Inflammatory macrophage treated with lipopolysaccharide for 4 hours (primary cell): ENCODE measurements at regions not wholly inside any gene's neighbourhood (a gene's known extent, or its start where the extent isn't known, plus 50 kb on each side); places are given as distances from the start of the nearest gene placed in this dataset.
"Not testable (repeated sequence)": the region's sequence is repeated elsewhere in the genome, so short reads cannot be mapped to it uniquely, and the experiment has no call there.

Experiments
- DNase-seq: peaks from one replicate; pipeline ENCODE4 v3.0.0-alpha.2; 2020

DNA sequence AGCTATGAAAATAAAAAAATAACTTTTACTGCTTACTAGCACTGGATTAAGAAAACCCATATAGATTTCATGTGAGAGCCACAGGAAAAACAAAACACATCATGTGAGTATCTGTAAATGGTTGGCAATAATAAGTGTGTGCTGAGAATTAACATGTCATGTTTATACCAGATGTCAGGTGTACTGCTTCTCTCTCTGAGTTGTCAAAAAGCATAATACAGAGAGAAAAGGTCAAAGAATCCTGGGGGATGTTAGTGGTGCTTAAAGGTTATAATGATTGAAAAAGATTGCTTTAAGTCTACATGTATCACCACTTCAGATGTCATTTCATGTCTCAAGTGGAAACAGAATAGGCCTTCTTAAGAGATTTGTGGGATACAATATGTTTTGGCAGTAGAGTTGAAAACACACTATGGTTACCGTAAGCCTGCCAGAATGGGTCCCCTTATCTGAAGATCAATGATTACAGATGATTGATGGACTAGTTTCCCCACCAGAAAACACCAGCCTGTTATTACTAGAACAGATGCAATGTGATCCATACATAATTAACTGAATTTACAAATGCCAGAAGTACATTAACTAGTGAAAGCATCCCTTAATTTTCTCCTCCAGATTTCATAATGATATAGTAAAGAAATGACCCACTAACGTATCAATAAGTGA, 204.1 kb downstream of the CNTN3 start:
- no peak for DNase-seq

DNA sequence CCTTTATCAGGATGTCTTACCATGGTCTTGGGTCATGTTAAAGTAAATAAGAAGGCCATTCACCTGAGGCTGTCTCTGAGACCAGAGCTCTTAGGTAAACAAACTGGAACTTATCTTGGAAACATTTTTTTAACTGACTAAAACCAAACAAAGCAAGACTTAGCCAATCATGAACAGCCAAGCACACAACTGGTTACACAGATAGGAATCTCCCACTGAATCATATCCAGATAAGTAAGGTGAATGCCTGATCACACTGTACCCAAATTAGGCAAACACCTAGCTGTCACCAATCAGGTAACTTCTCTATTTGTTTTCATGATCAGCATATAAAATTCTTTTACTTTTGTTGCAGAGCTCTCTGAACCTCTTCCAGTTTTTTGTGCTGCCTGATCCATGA, 205.4 kb downstream of the CNTN3 start:
- no peak for DNase-seq

GRCh38 chr3:74403307-74403706, 211.2 kb downstream of the CNTN3 start:
- DNase-seq = no peak

DNA sequence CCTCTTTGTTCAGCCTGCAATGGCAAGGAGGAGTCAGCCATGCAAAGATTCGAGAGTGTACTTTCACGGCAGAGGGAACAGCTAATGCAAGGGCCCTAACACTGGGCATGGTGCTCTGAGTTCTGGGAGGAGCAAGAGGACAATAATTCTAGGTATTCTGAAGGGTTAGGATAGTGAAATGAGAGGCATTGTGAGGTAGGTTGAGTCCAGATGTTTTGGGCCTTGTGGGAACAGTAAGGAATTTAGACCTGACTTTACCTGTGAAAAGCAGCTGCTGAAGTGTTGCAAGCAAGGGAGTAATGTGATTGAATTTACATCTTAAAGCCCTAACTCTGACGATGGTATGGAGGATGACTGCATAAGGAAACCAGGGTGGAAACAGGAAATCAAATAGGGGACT, 211.6 kb downstream of the CNTN3 start:
- no peak for DNase-seq

GRCh38 chr3:74393426-74393825, 221.0 kb downstream of the CNTN3 start:
- no peak for DNase-seq

GRCh38 chr3:74390121-74390877, 224.2 kb downstream of the CNTN3 start:
- DNase-seq = no peak

DNA sequence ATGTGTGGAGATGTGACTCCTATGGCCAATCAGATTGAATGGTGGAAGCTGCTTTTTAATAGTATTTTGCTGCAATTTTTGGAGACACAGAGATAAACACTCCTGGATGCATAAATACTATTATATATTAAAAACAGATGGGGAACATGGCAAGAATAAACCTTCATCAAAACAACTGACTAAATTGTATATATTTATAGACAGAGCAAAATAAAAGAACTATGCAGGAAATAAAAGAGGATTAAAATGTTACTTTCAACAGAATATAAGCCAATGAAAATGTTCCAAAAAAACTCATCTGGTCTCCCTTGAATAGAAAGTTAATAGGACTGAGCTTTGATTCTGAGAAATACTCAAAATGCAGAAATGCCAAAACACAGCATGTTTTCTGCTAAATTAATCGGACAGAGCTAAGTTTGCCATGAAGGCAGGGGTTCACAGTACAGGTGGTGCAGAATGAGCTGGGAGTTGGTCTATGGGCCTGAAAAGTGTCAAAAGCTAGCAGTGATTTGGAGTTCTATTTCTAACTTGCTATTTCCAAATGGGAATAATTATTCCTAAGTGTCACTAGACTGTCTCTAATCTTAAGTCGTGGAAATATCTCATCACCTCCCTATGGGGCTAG, 227.2 kb downstream of the CNTN3 start:
- no peak for DNase-seq

DNA sequence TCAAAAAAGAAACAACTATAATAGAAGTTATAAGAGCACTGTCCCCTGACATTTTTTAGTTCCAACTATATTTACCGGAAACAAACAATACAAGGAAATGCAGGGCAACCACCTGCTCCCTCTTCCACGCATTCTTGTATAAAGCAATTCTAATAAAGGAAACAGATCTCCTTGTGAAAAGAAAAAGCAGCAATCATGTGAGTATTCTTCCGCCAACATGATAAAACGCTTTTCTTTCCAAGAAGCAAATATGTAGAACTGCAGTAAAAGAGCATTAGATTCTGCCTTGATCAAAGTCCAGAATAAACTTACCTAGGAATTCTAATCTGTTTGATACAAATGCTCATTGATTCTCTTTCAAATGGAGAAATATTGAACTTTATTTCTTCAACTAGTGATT, 230.3 kb downstream of the CNTN3 start:
- no peak for DNase-seq

- DNase-seq = no peak
These were observed 236.8 kb downstream of the CNTN3 start for GRCh38 chr3:74377669-74378068.

DNA sequence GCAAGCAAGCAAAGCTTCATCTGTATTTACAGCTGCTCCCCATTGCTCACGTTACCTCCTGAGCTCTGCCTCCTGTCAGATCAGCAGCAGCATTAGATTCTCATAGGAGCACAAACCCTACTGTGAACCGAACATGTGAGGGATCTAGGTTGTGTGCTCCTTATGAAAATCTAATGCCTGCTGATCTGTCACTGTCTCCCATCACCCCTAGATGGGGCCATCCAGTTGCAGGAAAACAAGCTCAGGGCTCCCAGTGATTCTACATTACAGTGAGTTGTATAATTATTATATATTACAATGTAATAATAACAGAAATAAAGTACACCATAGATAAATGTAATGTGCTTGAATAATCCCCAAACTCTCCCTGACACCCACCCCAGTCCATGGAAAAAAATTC, 238.1 kb downstream of the CNTN3 start:
- not testable (repeated sequence) for DNase-seq

GRCh38 chr3:74375653-74376052, 238.8 kb downstream of the CNTN3 start:
- DNase-seq = no peak

DNA sequence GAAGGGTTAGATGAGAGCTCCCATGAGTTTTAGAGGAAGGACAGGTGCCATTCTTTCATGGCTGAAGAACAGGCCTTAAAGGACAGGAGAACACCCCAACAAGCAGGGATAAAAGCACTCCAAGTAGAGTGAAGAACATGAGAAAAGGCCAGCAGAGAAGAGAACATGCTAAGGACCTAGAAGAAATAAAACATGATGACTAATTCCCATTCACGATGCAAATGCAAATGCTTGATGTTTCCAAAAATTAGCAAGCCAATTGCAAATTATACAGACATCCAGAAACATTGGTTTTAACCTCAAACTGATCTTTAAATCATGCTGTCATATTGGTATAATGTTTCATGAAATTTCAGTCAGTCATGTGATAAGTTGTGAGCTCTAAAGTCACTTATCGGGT, 241.7 kb downstream of the CNTN3 start:
- DNase-seq = no peak

- no peak for DNase-seq
These were observed 244.1 kb downstream of the CNTN3 start for GRCh38 chr3:74370342-74370741.

DNA sequence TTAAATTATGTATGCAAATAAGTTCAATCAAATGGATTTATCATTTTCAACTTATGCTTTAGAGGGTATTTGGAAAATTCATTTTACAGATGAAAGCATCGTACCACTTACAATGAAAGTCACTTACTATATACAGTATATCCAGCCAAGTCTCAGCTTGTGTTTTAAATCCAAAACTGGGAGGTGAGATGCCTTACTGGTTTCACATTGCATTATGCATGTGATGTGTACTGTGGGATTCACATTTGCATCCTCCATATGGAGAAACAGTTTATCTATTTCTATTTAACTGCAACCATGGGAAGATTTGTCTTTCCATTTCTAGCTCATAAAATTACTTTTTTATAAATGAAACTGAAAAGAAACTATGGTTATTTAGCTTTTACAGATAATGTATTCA, 248.1 kb downstream of the CNTN3 start:
- no peak for DNase-seq

DNA sequence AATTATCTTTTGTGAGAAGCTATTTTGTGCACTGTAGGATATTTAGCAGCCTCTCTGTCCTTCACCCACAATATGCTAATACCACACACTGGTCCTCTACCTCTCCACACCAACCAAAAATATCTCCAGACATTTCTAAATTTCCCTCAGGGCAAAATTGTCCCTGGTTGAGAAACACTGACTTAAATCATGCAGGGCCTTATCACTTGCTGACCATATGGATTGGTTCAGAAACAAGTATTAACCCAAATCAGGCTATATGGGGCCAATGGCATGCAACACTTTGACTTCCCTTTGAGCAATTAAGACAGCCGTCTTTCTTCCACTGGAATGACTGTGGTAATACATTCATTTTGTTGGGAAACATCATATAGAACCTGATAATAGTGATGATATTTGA, 251.1 kb downstream of the CNTN3 start:
- DNase-seq = no peak

DNA sequence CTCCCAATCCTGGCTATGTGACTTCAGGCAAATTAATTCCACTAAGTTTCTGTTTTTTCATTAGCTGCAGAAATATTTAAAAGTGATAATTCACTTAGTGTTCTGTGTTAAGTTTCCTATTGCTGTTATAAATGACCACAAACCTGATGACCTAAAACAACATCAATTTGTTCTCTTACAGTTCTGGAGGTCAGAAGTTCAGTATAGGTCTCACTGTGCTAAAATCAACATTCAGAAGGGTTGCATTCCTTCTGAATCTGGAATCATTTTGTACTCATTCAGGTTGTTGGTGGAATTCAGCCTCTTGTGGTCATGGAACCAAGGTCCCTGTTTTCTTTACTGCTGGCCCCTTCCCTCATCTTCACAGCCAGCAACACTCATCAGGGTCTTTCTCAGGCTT, 254.1 kb downstream of the CNTN3 start:
- DNase-seq = no peak

DNA sequence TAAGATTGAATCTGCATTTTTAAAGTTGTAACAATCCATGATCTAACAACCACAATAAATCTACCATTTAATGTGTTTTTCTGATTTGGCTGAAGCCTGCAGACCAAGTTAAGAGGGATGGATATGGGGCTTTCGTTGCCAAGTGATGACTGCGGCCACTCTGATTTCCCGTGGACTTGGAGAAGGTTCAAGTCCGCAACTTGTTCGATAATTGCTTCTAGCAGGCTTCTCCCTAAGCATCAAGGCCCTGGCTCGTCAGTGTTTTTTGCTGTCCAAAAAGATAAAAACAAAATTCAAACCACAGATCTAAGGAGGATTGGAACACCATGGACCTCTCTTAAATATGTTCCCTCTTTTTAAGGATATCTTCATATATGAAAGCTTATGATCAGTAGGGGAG, 256.6 kb downstream of the CNTN3 start:
- DNase-seq = no peak

- DNase-seq = no peak
These were observed 261.4 kb downstream of the CNTN3 start for GRCh38 chr3:74353039-74353438.

- DNase-seq = no peak
These were observed 262.3 kb downstream of the CNTN3 start for GRCh38 chr3:74352166-74352565.

DNA sequence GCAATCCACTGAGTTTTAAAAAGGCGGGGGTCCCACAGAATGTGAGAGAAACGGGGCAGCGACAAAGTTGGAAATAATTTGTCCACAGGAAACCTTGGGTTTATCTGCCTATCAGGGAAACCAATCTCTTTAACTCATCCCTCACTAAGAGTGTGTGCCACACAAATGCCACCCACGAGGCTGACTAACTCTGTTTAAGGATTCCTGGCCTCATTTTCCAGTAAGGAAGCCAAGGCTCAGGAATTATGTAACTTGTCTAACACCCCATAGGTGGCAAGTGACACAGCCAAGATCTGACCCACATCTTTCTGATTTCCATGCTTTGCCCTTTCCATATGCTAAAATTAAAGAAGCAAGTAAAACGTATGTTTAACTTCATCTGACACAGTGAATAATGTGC, 263.2 kb downstream of the CNTN3 start:
- no peak for DNase-seq

DNA sequence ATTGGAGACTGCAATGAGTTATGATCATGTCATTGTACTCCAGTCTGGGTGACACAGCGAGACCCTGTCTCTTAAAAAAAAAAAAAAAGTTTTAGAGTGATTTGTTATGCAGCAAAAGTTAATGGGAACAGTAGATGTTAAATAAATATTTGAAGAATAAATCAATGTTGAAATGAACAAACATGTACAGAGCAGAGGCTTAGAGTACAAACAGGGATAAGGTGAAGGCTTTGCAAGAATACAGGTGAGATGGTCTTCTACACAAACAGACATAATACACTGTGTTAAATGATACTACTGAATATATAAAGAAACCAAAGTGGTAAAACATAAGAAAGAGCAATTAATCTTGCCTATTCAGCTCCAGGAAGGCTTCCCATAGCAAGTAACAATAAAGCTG, 265.4 kb downstream of the CNTN3 start:
- DNase-seq = no peak

DNA sequence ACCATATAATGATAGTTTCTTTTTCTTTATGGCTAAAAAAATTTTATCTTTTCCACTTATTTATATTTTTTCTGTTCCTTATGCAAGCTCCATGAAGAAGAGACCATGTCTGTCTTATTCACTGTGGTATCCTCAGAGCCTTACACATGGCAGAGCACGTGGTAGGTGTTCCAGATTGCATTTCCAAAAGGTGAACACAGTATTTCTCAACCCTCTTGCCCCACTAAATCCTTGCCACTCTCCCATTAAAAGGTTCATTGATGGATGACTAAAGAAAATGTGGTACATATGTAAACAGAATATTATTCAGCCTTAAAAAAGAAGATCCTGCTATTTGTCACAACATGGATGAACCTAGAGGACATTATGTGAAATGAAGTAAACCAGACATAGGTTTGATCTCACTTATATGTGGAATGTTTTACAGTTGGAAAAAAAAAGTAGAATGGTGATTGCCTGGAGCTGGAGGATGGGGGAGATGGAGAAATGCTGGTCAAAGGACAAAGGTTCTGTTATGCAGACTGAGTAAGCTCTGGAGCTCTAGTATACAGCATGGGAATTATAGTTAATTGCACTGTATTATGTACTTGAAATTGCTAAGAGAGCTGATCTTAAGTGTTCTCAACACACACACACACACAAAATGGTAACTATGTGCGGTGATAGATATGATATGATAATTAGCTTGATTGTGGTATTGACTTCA, 266.7 kb downstream of the CNTN3 start:
- DNase-seq = no peak

GRCh38 chr3:74346896-74347295, 267.6 kb downstream of the CNTN3 start:
- DNase-seq = no peak

- DNase-seq = no peak
These were observed 268.8 kb downstream of the CNTN3 start for GRCh38 chr3:74345701-74346100.
